ENCODE measurements at regions not wholly inside any gene's neighbourhood (a gene's known extent, or its start where the extent isn't known, plus 50 kb on each side); places are given as distances from the start of the nearest gene placed in this dataset.

DNA sequence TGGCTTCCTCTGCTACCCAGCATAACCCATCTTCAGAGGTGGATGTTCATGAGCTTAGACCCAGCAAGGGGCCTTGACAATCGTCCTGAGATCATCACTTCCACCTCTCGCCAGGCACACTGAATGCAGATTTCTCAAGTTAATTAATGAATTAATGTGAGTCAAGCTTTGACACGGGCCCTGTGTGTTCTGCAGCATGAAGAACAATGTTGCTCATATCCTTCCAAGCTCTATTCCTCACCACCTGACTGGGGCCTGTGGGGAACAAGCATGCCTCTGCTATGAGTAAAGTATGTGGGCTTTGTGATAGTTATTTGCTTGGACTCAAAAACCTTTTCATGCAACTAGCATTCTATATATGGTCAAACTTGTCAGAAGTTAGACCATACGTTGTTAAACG, 122.0 kb downstream of the SEC16B start:
- no peaks in the 10 kb centered on the region for H3K36me3 ChIP-seq (ENCODE audit: control insufficient read depth, insufficient read depth, low read length, severe bottlenecking)
- H3K4me1 ChIP-seq (ENCODE audit: control insufficient read depth, insufficient read depth, low read length) = peaks cover 22% of the 10 kb centered on the region
- peak; percentile 54 for DNase-seq (ENCODE audit: low read depth)
- H3K9ac ChIP-seq (ENCODE audit: low read length) = no peak overlapping the region
- no peaks in the 10 kb centered on the region for H3K9me3 ChIP-seq (ENCODE audit: control insufficient read depth, low read length)
- no peak overlapping the region for H3K4me3 ChIP-seq (ENCODE audit: low read length)
- no peaks in the 10 kb centered on the region for H3K27me3 ChIP-seq (replicated peaks; ENCODE audit: control insufficient read depth, insufficient read depth, low read length)

DNA sequence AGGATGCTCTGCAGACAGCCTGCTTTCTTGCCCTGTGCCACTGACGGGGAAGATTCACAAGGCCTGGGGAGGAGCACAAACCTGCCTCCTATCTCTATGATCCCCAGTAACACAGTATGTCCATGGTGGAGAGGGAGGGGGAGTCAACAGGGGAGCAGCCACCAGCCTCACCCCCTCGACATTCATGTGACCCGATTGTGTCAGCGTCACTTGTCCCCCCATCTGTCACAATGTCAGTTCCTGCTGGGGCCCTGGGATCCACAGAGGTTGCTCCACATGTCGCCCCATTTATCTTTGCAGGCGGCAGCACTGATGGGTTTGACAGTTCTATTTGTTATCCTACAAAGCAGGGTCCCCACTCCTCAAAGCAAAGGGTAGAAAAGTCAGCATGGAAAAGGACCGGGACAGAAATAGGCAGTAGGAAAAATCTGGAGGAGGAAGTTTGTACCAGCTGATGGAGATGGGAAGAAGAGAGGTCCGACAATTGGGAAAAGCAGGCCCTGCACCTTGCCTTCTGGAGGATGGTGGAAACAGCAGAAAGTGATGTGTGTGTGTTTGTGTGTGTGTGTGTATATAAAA, 130.9 kb downstream of the SEC16B start:
- no peak for DNase-seq (ENCODE audit: low read depth)
- Histone ChIP-seq H3K9ac (ENCODE audit: low read length) (no peak overlapping the region), H3K4me1 (ENCODE audit: control insufficient read depth, insufficient read depth, low read length) (no peaks in the 10 kb centered on the region), H3K27me3 (replicated peaks; ENCODE audit: control insufficient read depth, insufficient read depth, low read length) (peaks cover 7% of the 10 kb centered on the region), H3K4me3 (ENCODE audit: low read length) (no peak overlapping the region), H3K9me3 (ENCODE audit: control insufficient read depth, low read length) (no peaks in the 10 kb centered on the region), H3K36me3 (ENCODE audit: control insufficient read depth, insufficient read depth, low read length, severe bottlenecking) (no peaks in the 10 kb centered on the region)

DNA sequence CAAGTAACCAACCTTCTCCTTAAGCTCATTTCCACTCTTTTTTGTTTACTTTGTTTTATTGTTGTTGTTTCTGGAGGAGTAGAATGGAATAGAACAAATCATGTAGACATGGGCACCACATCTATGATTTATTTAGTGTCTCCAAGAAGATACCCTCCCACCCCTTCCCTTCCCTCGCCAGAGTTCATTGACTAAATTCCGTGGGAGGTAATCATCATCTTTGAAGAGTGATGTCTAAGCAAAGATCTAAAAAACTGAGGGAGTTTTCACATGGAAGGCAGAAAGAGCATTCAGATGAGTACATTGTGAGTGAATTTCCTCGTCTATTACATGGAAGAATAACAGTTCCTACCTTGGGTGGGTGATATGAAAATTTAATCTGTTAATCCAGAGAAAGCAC, 136.2 kb downstream of the SEC16B start:
- no peak overlapping the region for H3K9ac ChIP-seq (ENCODE audit: low read length)

DNA sequence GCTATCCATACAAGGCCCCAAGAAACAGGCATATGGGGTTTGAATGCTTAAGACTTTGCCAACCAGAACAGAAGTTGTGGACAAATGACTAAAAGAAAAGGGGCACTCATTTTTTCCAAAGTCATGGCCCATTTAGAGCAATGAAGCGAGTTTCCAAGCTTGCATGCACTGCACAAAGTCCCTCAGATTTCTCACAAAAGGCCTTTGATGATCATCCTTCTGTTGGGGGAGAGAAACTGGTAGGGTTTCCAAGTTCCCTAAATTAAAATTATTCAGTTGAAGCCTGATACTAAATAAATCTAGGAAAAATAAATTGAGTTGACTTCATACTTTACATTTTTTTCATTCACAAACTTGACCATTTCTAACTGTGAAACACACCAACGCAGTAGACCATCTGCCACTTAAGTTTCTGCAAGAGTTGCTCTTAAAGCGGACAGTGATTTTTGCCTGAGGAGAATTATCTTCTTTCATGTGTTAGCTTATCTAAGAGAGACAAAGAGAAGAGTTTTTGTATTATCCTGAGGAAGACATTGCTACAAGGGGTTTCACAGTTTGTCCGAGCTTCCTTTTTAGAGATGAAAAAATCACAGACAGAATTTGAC, 139.2 kb downstream of the SEC16B start:
- Histone ChIP-seq H3K9me3 (ENCODE audit: control insufficient read depth, low read length) (peaks cover 8% of the 10 kb centered on the region), H3K27me3 (replicated peaks; ENCODE audit: control insufficient read depth, insufficient read depth, low read length) (peaks cover 4% of the 10 kb centered on the region), H3K4me1 (ENCODE audit: control insufficient read depth, insufficient read depth, low read length) (no peaks in the 10 kb centered on the region), H3K9ac (ENCODE audit: low read length) (no peak overlapping the region), H3K4me3 (ENCODE audit: low read length) (no peak overlapping the region), H3K36me3 (ENCODE audit: control insufficient read depth, insufficient read depth, low read length, severe bottlenecking) (no peaks in the 10 kb centered on the region)
- DNase-seq (ENCODE audit: low read depth) = no peak

More for the DNA sequence above, 136.2 kb downstream of the SEC16B start:
- no peaks in the 10 kb centered on the region for H3K4me1 ChIP-seq (ENCODE audit: control insufficient read depth, insufficient read depth, low read length)
- H3K27me3 ChIP-seq (replicated peaks; ENCODE audit: control insufficient read depth, insufficient read depth, low read length) = peaks cover 7% of the 10 kb centered on the region
- no peak for DNase-seq (ENCODE audit: low read depth)
- no peak overlapping the region for H3K4me3 ChIP-seq (ENCODE audit: low read length)
- peaks cover 8% of the 10 kb centered on the region for H3K9me3 ChIP-seq (ENCODE audit: control insufficient read depth, low read length)
- H3K36me3 ChIP-seq (ENCODE audit: control insufficient read depth, insufficient read depth, low read length, severe bottlenecking) = no peaks in the 10 kb centered on the region

DNA sequence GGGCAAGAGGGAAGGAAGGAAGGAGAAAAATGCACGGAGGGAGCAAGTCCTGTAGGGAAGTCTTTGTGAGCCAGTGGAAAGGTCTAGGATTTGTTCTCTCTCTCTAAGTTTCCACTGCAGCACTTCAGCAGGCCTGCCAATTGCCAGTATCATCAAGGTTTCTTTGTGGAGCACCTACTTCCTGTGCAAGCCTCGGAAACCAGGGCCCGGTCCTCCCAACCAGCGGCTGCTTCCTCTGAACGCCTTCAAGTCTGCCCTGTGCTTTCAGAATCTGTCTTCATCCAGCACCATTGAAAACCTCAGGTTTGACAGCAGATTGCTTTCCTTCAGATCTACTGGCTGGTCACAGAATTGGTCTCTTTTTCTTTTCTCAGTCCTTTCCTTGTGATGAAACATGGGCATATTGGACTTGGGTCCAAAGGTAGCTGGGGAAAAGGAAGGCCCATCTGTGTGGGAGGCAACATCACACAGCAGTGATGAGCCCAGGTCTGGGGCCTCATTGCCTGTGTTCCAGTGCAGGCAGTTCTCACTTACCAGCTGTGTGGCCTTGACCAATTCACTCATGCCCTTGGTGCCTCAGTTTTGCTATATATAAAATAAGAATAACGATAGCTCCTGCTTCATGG, 144.5 kb downstream of the SEC16B start:
- no peaks in the 10 kb centered on the region for H3K36me3 ChIP-seq (ENCODE audit: control insufficient read depth, insufficient read depth, low read length, severe bottlenecking)
- H3K4me3 ChIP-seq (ENCODE audit: low read length) = no peak overlapping the region
- no peak for DNase-seq (ENCODE audit: low read depth)
- H3K9me3 ChIP-seq (ENCODE audit: control insufficient read depth, low read length) = peaks cover 5% of the 10 kb centered on the region
- no peaks in the 10 kb centered on the region for H3K4me1 ChIP-seq (ENCODE audit: control insufficient read depth, insufficient read depth, low read length)
- peaks cover 25% of the 10 kb centered on the region for H3K27me3 ChIP-seq (replicated peaks; ENCODE audit: control insufficient read depth, insufficient read depth, low read length)
- H3K9ac ChIP-seq (ENCODE audit: low read length) = no peak overlapping the region

DNA sequence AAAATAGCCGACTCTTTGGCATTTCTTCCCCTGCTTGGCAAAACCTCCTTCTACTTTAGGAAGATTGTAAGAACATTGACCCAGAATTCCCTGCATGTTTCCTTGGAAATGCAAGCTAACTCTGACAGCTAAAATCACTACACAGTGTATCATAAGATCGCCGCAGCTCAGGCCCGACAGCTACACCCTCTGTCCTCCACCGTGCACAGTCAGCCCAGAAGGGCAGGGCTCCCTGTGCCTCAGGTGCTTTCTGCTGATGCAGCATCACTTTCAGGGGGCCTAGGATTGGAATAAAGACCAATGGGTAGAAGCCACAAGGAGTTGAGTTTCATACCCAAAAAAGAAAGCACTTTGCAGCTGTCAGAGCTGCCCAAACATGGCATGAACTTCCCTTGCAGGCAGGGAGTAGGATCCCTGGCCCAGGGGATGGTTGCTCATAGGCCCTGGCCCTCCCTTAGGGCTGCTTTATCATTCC, 145.3 kb downstream of the SEC16B start:
- Histone ChIP-seq H3K9ac (ENCODE audit: low read length) (no peak overlapping the region), H3K4me1 (ENCODE audit: control insufficient read depth, insufficient read depth, low read length) (no peaks in the 10 kb centered on the region), H3K9me3 (ENCODE audit: control insufficient read depth, low read length) (peaks cover 4% of the 10 kb centered on the region), H3K27me3 (replicated peaks; ENCODE audit: control insufficient read depth, insufficient read depth, low read length) (peaks cover 27% of the 10 kb centered on the region), H3K4me3 (ENCODE audit: low read length) (no peak overlapping the region), H3K36me3 (ENCODE audit: control insufficient read depth, insufficient read depth, low read length, severe bottlenecking) (no peaks in the 10 kb centered on the region)
- DNase-seq (ENCODE audit: low read depth) = no peak

DNA sequence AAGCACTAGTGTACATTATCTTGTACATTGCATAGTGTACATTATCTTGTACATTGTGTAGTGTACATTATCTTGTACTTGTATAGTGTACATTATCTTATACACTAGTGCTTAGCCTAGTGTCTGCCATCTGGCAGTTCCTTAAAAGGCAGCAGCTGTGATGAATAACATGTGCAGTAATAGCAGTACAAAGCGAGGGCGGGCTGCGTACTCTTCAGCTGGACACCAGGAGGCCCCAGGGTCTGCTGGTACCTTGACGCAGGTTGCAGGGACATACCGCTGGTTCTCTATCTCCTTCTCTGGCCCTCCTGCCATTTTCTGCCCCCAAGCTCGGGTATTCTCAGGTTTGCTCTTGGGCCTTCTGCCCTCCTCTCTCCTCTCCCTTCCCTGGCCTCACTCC, 149.6 kb downstream of the SEC16B start:
- H3K27me3 ChIP-seq (replicated peaks; ENCODE audit: control insufficient read depth, insufficient read depth, low read length) = peaks cover 48% of the 10 kb centered on the region
- no peak for DNase-seq (ENCODE audit: low read depth)
- no peak overlapping the region for H3K9ac ChIP-seq (ENCODE audit: low read length)
- H3K4me3 ChIP-seq (ENCODE audit: low read length) = no peak overlapping the region
- H3K9me3 ChIP-seq (ENCODE audit: control insufficient read depth, low read length) = peaks cover 7% of the 10 kb centered on the region
- H3K36me3 ChIP-seq (ENCODE audit: control insufficient read depth, insufficient read depth, low read length, severe bottlenecking) = no peaks in the 10 kb centered on the region
- H3K4me1 ChIP-seq (ENCODE audit: control insufficient read depth, insufficient read depth, low read length) = no peaks in the 10 kb centered on the region

DNA sequence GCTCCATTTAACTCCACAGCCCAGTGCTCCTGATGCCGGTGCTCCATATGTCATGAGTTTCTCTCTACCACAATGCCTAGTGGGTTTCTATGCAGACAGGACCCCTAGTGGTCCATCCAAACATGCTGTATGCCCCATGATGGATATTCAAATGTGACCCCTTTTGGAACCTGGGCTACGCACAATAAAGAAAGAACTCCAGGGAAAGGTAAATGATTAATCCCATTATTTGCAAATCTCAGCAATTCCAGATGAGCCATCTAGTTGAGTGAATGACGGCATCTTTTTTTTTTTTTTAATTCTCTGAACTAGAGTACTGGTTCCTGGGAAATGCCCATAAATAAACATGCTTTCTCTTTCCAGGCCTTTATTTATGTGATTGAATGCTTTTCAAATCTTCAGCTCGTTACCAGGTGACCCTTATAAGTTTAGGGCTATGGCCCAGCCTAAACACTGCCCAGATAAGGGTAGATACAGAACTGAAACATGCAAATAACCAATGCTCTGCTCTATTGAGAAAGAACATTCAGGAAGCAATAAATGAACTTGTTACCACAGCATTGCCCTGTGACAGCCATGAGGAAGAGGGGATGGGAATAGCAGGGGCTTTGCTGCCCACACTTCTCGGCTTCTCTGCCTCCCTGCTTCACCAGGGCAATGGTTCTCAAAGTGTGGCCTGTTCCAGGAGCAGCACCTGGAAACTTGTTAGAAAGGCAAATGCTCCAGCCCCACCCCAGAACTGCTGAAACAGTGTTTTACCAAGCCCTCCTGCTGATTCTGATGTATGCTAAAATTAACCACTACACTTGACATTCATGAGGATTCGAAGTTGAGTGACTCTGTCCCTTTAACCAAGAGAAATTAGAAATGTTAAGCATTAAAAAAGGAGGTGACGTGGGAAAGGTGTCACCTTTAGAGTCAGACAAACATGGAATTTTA, 151.7 kb downstream of the SEC16B start:
- no peak overlapping the region for H3K4me3 ChIP-seq (ENCODE audit: low read length)
- H3K4me1 ChIP-seq (ENCODE audit: control insufficient read depth, insufficient read depth, low read length) = no peaks in the 10 kb centered on the region
- H3K36me3 ChIP-seq (ENCODE audit: control insufficient read depth, insufficient read depth, low read length, severe bottlenecking) = no peaks in the 10 kb centered on the region
- peaks cover 9% of the 10 kb centered on the region for H3K9me3 ChIP-seq (ENCODE audit: control insufficient read depth, low read length)
- H3K9ac ChIP-seq (ENCODE audit: low read length) = no peak overlapping the region
- H3K27me3 ChIP-seq (replicated peaks; ENCODE audit: control insufficient read depth, insufficient read depth, low read length) = peaks cover 36% of the 10 kb centered on the region
- no peak for DNase-seq (ENCODE audit: low read depth)

DNA sequence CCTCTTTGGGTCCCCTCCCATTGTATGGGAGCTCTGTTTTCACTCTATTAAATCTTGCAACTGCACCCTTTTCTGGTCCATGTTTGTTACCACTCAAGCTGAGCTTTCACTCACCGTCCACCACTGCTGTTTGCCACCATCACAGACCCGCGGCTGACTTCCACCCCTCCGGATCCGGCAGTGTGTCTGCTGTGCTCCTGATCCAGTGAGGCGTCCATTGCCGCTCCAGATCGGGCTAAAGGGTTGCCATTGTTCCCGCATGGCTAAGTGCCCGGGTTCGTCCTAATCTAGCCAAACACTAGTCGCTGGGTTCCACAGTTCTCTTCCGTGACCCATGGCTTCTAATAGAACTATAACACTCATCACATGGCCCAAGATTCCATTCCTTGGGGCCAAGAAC, 157.2 kb downstream of the SEC16B start:
- H3K4me1 ChIP-seq (ENCODE audit: control insufficient read depth, insufficient read depth, low read length) = no peaks in the 10 kb centered on the region
- no peak overlapping the region for H3K4me3 ChIP-seq (ENCODE audit: low read length)
- peaks cover 25% of the 10 kb centered on the region for H3K27me3 ChIP-seq (replicated peaks; ENCODE audit: control insufficient read depth, insufficient read depth, low read length)
- peaks cover 9% of the 10 kb centered on the region for H3K9me3 ChIP-seq (ENCODE audit: control insufficient read depth, low read length)
- DNase-seq (ENCODE audit: low read depth) = no peak
- no peak overlapping the region for H3K9ac ChIP-seq (ENCODE audit: low read length)
- no peaks in the 10 kb centered on the region for H3K36me3 ChIP-seq (ENCODE audit: control insufficient read depth, insufficient read depth, low read length, severe bottlenecking)

DNA sequence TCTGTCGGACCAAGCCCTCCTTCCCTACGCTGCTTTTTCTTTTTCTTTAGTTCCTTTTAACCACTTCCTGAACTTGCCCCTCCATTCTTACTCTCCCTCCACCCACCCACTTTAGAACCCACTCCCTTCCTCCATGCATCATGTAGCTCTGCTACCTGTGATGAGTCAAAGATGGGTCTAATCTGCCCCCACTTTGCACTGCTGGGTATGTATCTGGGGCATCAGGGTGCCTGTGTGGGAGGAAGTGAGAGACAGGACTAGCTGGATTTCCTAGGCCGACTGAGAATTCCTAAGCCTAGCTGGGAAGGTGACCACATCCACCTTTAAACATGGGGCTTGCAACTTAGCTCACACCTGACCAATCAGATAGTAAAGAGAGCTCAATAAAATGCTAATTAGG, 157.7 kb downstream of the SEC16B start:
- H3K4me1 ChIP-seq (ENCODE audit: control insufficient read depth, insufficient read depth, low read length) = no peaks in the 10 kb centered on the region
- H3K36me3 ChIP-seq (ENCODE audit: control insufficient read depth, insufficient read depth, low read length, severe bottlenecking) = no peaks in the 10 kb centered on the region
- H3K9ac ChIP-seq (ENCODE audit: low read length) = no peak overlapping the region

DNA sequence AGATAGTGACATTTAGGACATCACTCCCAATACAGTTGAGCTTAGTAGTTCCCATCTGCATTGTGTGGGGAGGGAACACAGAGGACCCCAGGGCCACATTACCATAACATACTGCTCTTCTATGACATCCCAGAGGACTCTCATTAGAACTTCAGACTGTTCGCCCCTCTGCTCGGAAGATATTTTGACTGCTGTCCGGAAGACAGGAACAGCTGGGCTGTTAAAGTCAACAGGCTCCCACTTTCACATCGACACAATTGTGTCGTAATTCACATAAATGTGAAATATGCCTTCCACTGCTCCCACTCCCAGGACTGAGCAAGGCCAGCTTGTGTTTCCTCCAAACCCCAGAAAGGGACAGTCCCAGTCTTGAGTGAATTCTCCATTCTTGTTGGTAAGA, 158.4 kb downstream of the SEC16B start:
- Histone ChIP-seq H3K36me3 (ENCODE audit: control insufficient read depth, insufficient read depth, low read length, severe bottlenecking) (no peaks in the 10 kb centered on the region), H3K9ac (ENCODE audit: low read length) (no peak overlapping the region), H3K27me3 (replicated peaks; ENCODE audit: control insufficient read depth, insufficient read depth, low read length) (peaks cover 19% of the 10 kb centered on the region), H3K4me3 (ENCODE audit: low read length) (no peak overlapping the region), H3K4me1 (ENCODE audit: control insufficient read depth, insufficient read depth, low read length) (no peaks in the 10 kb centered on the region), H3K9me3 (ENCODE audit: control insufficient read depth, low read length) (peaks cover 8% of the 10 kb centered on the region)
- no peak for DNase-seq (ENCODE audit: low read depth)

More for the DNA sequence above, 157.7 kb downstream of the SEC16B start:
- no peak overlapping the region for H3K4me3 ChIP-seq (ENCODE audit: low read length)
- peaks cover 9% of the 10 kb centered on the region for H3K9me3 ChIP-seq (ENCODE audit: control insufficient read depth, low read length)
- H3K27me3 ChIP-seq (replicated peaks; ENCODE audit: control insufficient read depth, insufficient read depth, low read length) = peaks cover 22% of the 10 kb centered on the region
- DNase-seq (ENCODE audit: low read depth) = no peak

All from adipocyte (in vitro differentiated cells).